ENCODE measurements at regions not wholly inside any gene's neighbourhood (a gene's known extent, or its start where the extent isn't known, plus 50 kb on each side); places are given as distances from the start of the nearest gene placed in this dataset.

- TF ChIP-seq ZNF274 (IDR thresholded peaks at IDR 0.05; ENCODE audit: low read depth, low read length) = no peak
- TF ChIP-seq YY1 (IDR thresholded peaks at IDR 0.05; ENCODE audit: insufficient read depth, insufficient read length) = no peak
- no peak for TF ChIP-seq SUZ12 (IDR thresholded peaks at IDR 0.05; ENCODE audit: extremely low read depth, insufficient read depth, insufficient read length)
- peaks cover 10% of the 10 kb centered on the region for H3K4me1 ChIP-seq (ENCODE audit: insufficient read depth, insufficient read length)
- no peak overlapping the region for H3K4me3 ChIP-seq (ENCODE audit: insufficient read length, low read depth)
- H3K36me3 ChIP-seq (ENCODE audit: insufficient read depth, insufficient read length, low read length) = no peaks in the 10 kb centered on the region
- no peaks in the 10 kb centered on the region for H3K27me3 ChIP-seq (ENCODE audit: insufficient read depth, insufficient read length)
- no peak overlapping the region for H3K9ac ChIP-seq (ENCODE audit: insufficient read length, low read depth)
- H3K9me3 ChIP-seq (ENCODE audit: insufficient read depth, low read length) = no peaks in the 10 kb centered on the region; the same call in 1 of the 2 replicates
- DNase-seq (ENCODE audit: low read depth, low spot score) = no peak
These were observed 123.7 kb upstream of the NCK2 start for GRCh38 chr2:105621038-105621437.

GRCh38 chr2:105618351-105618659, 126.4 kb upstream of the NCK2 start:
- peaks cover 10% of the 10 kb centered on the region for H3K4me1 ChIP-seq (ENCODE audit: insufficient read depth, insufficient read length)
- H3K36me3 ChIP-seq (ENCODE audit: insufficient read depth, insufficient read length, low read length) = no peaks in the 10 kb centered on the region
- no peaks in the 10 kb centered on the region for H3K27me3 ChIP-seq (ENCODE audit: insufficient read depth, insufficient read length)
- no peak for DNase-seq (ENCODE audit: low read depth, low spot score)
- TF ChIP-seq ZNF274 (IDR thresholded peaks at IDR 0.05; ENCODE audit: low read depth, low read length) = no peak
- no peak for TF ChIP-seq SUZ12 (IDR thresholded peaks at IDR 0.05; ENCODE audit: extremely low read depth, insufficient read depth, insufficient read length)
- no peak for TF ChIP-seq YY1 (IDR thresholded peaks at IDR 0.05; ENCODE audit: insufficient read depth, insufficient read length)
- no peak overlapping the region for H3K4me3 ChIP-seq (ENCODE audit: insufficient read length, low read depth)
- no peak overlapping the region for H3K9ac ChIP-seq (ENCODE audit: insufficient read length, low read depth)
- no peaks in the 10 kb centered on the region for H3K9me3 ChIP-seq (ENCODE audit: insufficient read depth, low read length)

- Histone ChIP-seq H3K27me3 (ENCODE audit: insufficient read depth, insufficient read length) (no peaks in the 10 kb centered on the region), H3K36me3 (ENCODE audit: insufficient read depth, insufficient read length, low read length) (no peaks in the 10 kb centered on the region), H3K4me1 (ENCODE audit: insufficient read depth, insufficient read length) (peaks cover 10% of the 10 kb centered on the region), H3K4me3 (ENCODE audit: insufficient read length, low read depth) (no peak overlapping the region), H3K9ac (ENCODE audit: insufficient read length, low read depth) (no peak overlapping the region), H3K9me3 (ENCODE audit: insufficient read depth, low read length) (no peaks in the 10 kb centered on the region)
- TF ChIP-seq YY1 (IDR thresholded peaks at IDR 0.05; ENCODE audit: insufficient read depth, insufficient read length) (no peak), SUZ12 (IDR thresholded peaks at IDR 0.05; ENCODE audit: extremely low read depth, insufficient read depth, insufficient read length) (no peak), ZNF274 (IDR thresholded peaks at IDR 0.05; ENCODE audit: low read depth, low read length) (no peak)
- DNase-seq (ENCODE audit: low read depth, low spot score) = no peak
These were observed 126.9 kb upstream of the NCK2 start for GRCh38 chr2:105617631-105618350.

GRCh38 chr2:105615305-105615704, 129.4 kb upstream of the NCK2 start:
- Histone ChIP-seq H3K9me3 (ENCODE audit: insufficient read depth, low read length) (no peaks in the 10 kb centered on the region), H3K4me1 (ENCODE audit: insufficient read depth, insufficient read length) (peaks cover 10% of the 10 kb centered on the region), H3K9ac (ENCODE audit: insufficient read length, low read depth) (no peak overlapping the region), H3K36me3 (ENCODE audit: insufficient read depth, insufficient read length, low read length) (no peaks in the 10 kb centered on the region), H3K4me3 (ENCODE audit: insufficient read length, low read depth) (no peak overlapping the region), H3K27me3 (ENCODE audit: insufficient read depth, insufficient read length) (no peaks in the 10 kb centered on the region)
- no peak for DNase-seq (ENCODE audit: low read depth, low spot score)
- TF ChIP-seq YY1 (IDR thresholded peaks at IDR 0.05; ENCODE audit: insufficient read depth, insufficient read length) (no peak), ZNF274 (IDR thresholded peaks at IDR 0.05; ENCODE audit: low read depth, low read length) (no peak), SUZ12 (IDR thresholded peaks at IDR 0.05; ENCODE audit: extremely low read depth, insufficient read depth, insufficient read length) (no peak)

GRCh38 chr2:105611811-105612424, 132.8 kb upstream of the NCK2 start:
- no peak overlapping the region for H3K4me3 ChIP-seq (ENCODE audit: insufficient read length, low read depth)
- DNase-seq (ENCODE audit: low read depth, low spot score) = no peak

GRCh38 chr2:105611333-105611637, 133.4 kb upstream of the NCK2 start:
- no peaks in the 10 kb centered on the region for H3K36me3 ChIP-seq (ENCODE audit: insufficient read depth, insufficient read length, low read length)
- no peak for DNase-seq (ENCODE audit: low read depth, low spot score)
- no peaks in the 10 kb centered on the region for H3K27me3 ChIP-seq (ENCODE audit: insufficient read depth, insufficient read length)
- H3K9me3 ChIP-seq (ENCODE audit: insufficient read depth, low read length) = no peaks in the 10 kb centered on the region
- no peak for TF ChIP-seq ZNF274 (IDR thresholded peaks at IDR 0.05; ENCODE audit: low read depth, low read length)
- no peak for TF ChIP-seq SUZ12 (IDR thresholded peaks at IDR 0.05; ENCODE audit: extremely low read depth, insufficient read depth, insufficient read length)
- TF ChIP-seq YY1 (IDR thresholded peaks at IDR 0.05; ENCODE audit: insufficient read depth, insufficient read length) = no peak
- no peaks in the 10 kb centered on the region for H3K4me1 ChIP-seq (ENCODE audit: insufficient read depth, insufficient read length)
- H3K9ac ChIP-seq (ENCODE audit: insufficient read length, low read depth) = no peak overlapping the region
- H3K4me3 ChIP-seq (ENCODE audit: insufficient read length, low read depth) = no peak overlapping the region

More at GRCh38 chr2:105611811-105612424, 132.8 kb upstream of the NCK2 start:
- H3K9me3 ChIP-seq (ENCODE audit: insufficient read depth, low read length) = no peaks in the 10 kb centered on the region
- H3K9ac ChIP-seq (ENCODE audit: insufficient read length, low read depth) = no peak overlapping the region
- H3K27me3 ChIP-seq (ENCODE audit: insufficient read depth, insufficient read length) = no peaks in the 10 kb centered on the region
- TF ChIP-seq SUZ12 (IDR thresholded peaks at IDR 0.05; ENCODE audit: extremely low read depth, insufficient read depth, insufficient read length) (no peak), YY1 (IDR thresholded peaks at IDR 0.05; ENCODE audit: insufficient read depth, insufficient read length) (no peak), ZNF274 (IDR thresholded peaks at IDR 0.05; ENCODE audit: low read depth, low read length) (no peak)
- H3K36me3 ChIP-seq (ENCODE audit: insufficient read depth, insufficient read length, low read length) = no peaks in the 10 kb centered on the region
- H3K4me1 ChIP-seq (ENCODE audit: insufficient read depth, insufficient read length) = no peaks in the 10 kb centered on the region

- no peaks in the 10 kb centered on the region for H3K9me3 ChIP-seq (ENCODE audit: insufficient read depth, low read length)
- H3K27me3 ChIP-seq (ENCODE audit: insufficient read depth, insufficient read length) = no peaks in the 10 kb centered on the region
- TF ChIP-seq SUZ12 (IDR thresholded peaks at IDR 0.05; ENCODE audit: extremely low read depth, insufficient read depth, insufficient read length) = no peak
- no peak for TF ChIP-seq ZNF274 (IDR thresholded peaks at IDR 0.05; ENCODE audit: low read depth, low read length)
- no peak for TF ChIP-seq YY1 (IDR thresholded peaks at IDR 0.05; ENCODE audit: insufficient read depth, insufficient read length)
- no peak for DNase-seq (ENCODE audit: low read depth, low spot score)
- no peak overlapping the region for H3K9ac ChIP-seq (ENCODE audit: insufficient read length, low read depth)
- no peaks in the 10 kb centered on the region for H3K36me3 ChIP-seq (ENCODE audit: insufficient read depth, insufficient read length, low read length)
- H3K4me3 ChIP-seq (ENCODE audit: insufficient read length, low read depth) = no peak overlapping the region
- no peaks in the 10 kb centered on the region for H3K4me1 ChIP-seq (ENCODE audit: insufficient read depth, insufficient read length)
These were observed 134.0 kb upstream of the NCK2 start for GRCh38 chr2:105610576-105611332.

All from NT2/D1 (cell line).